ENCODE measurements at regions not wholly inside any gene's neighbourhood (a gene's known extent, or its start where the extent isn't known, plus 50 kb on each side); places are given as distances from the start of the nearest gene placed in this dataset.
"Not testable (repeated sequence)": the region's sequence is repeated elsewhere in the genome, so short reads cannot be mapped to it uniquely, and the experiment has no call there.

DNA sequence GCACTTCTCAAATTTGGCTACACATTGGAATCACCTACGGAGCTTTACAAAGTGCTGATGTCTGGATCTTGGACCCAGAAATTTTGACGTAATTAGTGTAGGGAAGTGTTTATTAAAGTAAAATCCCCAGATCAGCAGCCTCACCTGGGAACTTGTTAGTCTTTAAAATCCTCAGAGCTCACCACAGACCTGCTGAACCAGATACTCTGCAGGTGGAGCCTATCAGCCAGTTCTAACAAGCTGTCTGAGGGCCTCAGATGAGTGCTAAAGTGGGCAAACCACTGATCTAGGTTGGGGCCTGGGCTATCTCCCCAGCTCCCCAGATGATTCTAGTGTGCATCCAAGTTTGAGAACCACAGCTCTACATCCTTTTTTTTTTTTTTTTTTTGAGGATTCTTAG is 436.0 kb downstream of the ETS1 start:
- ChIA-PET CTCF (interaction anchor here (1.1 to 2.5 kb wide), 3 partner anchors 479 to 680 kb away, joined by 3 to 10 read pairs (median 3); no protein-coding TSS in a partner anchor), POLR2A (no interaction called here)
- ATAC-seq (no peak), FAIRE-seq (no peak), DNase-seq (ENCODE audit: low read depth in 1 of 2, low spot score in 1 of 2) (no peak)
- WGBS (ENCODE audit: missing lambda C conversion rate), result 32% methylated on average over 2 of the region's 2 CpGs
- Histone ChIP-seq H3K4me1 (no peaks in the 10 kb centered on the region), H3K4me3 (no peak overlapping the region), H3K27ac (no peak overlapping the region), H3K9me3 (no peaks in the 10 kb centered on the region), H3K4me2 (no peak overlapping the region)
- TF ChIP-seq EHMT2 (IDR thresholded peaks at IDR 0.05; ENCODE audit: low read depth) (no peak), KDM5A (IDR thresholded peaks at IDR 0.05) (no peak)

DNA sequence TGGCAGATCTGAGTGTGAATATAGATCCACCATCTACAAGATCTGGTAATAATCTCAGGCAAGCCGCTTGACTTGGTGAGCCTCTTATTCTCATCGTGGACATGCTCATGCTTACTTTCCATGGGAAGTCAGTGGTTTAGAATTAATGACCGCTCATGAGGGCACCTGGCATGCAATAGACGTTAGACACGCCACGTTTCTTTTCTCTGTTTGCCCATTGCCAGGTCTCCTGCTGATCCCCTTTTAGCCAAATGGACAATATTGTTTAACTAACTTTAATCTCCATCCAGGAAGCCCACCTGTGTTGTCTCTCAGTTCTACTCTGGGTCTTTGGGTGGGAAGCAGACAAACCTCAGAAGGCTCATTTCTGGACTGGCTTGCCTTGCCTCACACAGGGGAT is 439.1 kb downstream of the ETS1 start:
- H3K4me2 ChIP-seq, result no peak overlapping the region
- CTCF ChIA-PET, result interaction anchor here (0.9 kb wide), 1 partner anchor 10 kb away, joined by 3 read pairs; no protein-coding TSS in a partner anchor
- H3K4me3 ChIP-seq, result no peak overlapping the region
- H3K9me3 ChIP-seq, result no peaks in the 10 kb centered on the region
- no peak for DNase-seq (ENCODE audit: low read depth in 1 of 2, low spot score in 1 of 2)
- no peaks in the 10 kb centered on the region for H3K4me1 ChIP-seq
- TF ChIP-seq FOXS1 (CRISPR knock-in tag; IDR thresholded peaks at IDR 0.05) (no peak), HOXB5 (CRISPR knock-in tag; IDR thresholded peaks at IDR 0.05) (no peak), FOSL2 (IDR thresholded peaks at IDR 0.05) (no peak), FOSL2 (CRISPR knock-in tag; IDR thresholded peaks at IDR 0.05) (no peak), MAZ (IDR thresholded peaks at IDR 0.05; ENCODE audit: borderline replicate concordance, low read depth, low read length) (no peak), EP300 (IDR thresholded peaks at IDR 0.05) (no peak), RFX5 (IDR thresholded peaks at IDR 0.05) (no peak), FOSB (CRISPR knock-in tag; IDR thresholded peaks at IDR 0.05) (no peak)
- WGBS (ENCODE audit: missing lambda C conversion rate), result 84% methylated on average over 6 of the region's 6 CpGs
- POLR2A ChIA-PET, result no interaction called here
- no peak for ATAC-seq
- no peak overlapping the region for H3K27ac ChIP-seq
- no peak for FAIRE-seq

DNA sequence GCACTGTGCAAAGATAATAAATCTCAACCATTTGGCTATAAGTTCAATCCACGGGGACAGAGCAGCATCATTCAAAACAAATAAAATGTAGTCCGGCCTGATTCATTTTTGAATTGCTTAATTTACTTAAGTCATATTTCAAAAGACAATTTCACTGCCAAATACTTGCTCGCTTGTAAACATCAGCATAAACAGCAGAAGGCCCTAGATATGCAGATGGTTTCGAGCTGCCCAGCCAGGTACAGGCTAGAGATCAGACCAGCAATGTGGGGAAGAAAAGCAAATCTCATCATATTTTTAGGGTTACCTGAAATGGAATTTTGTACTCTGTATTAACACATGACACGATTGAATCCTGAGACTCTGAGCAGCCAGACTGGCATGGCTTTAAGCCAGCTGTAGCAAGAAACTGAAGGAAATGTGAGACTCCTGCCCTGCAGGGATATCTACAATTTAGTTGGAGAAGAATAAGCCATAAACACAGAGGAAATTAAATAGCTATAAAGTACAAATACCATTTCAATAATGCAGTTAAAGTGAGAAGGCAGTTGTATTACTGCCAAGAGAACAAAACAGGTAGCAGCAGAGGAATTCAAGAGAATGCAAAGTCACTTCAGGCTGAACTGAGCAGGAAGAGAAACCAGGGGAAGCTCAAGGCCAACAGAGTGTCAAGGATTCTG is 440.3 kb downstream of the ETS1 start:
- Histone ChIP-seq H3K9me3 (no peaks in the 10 kb centered on the region), H3K4me2 (no peak overlapping the region), H3K27ac (no peak overlapping the region), H3K4me1 (no peaks in the 10 kb centered on the region), H3K4me3 (no peak overlapping the region)
- DNase-seq (ENCODE audit: low read depth in 1 of 2, low spot score in 1 of 2) (no peak), FAIRE-seq (no peak), ATAC-seq (no peak)
- 21% methylated on average over 5 of the region's 5 CpGs for WGBS (ENCODE audit: missing lambda C conversion rate)
- TF ChIP-seq NFE2L2 (conservative IDR thresholded peaks at IDR 0.05; ENCODE audit: low read length) (no peak), RNF2 (IDR thresholded peaks at IDR 0.05; ENCODE audit: borderline replicate concordance, low read depth) (no peak), FOXS1 (CRISPR knock-in tag; IDR thresholded peaks at IDR 0.05) (no peak), CBX2 (IDR thresholded peaks at IDR 0.05; ENCODE audit: borderline replicate concordance, low read depth) (no peak), ZSCAN20 (CRISPR knock-in tag; IDR thresholded peaks at IDR 0.05) (no peak)
- ChIA-PET CTCF (interaction anchor here (0.8 to 1.0 kb wide), 3 partner anchors 10 to 684 kb away, joined by 3 to 5 read pairs (median 3); no protein-coding TSS in a partner anchor), POLR2A (no interaction called here)

DNA sequence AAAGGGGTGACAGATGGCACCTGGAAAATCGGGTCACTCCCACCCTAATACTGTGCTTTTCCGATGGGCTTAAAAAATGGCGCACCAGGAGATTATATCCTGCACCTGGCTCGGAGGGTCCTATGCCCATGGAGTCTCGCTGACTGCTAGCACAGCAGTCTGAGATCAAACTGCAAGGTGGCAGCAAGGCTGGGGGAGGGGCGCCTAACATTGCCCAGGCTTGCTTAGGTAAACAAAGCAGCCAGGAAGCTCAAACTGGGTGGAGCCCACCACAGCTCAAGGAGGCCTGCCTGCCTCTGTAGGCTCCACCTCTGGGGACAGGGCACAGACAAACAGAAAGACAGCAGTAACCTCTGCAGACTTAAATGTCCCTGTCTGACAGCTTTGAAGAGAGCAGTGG is 447.1 kb downstream of the ETS1 start:
- POLR2A ChIA-PET, ATAC-seq: not testable (repeated sequence)

DNA sequence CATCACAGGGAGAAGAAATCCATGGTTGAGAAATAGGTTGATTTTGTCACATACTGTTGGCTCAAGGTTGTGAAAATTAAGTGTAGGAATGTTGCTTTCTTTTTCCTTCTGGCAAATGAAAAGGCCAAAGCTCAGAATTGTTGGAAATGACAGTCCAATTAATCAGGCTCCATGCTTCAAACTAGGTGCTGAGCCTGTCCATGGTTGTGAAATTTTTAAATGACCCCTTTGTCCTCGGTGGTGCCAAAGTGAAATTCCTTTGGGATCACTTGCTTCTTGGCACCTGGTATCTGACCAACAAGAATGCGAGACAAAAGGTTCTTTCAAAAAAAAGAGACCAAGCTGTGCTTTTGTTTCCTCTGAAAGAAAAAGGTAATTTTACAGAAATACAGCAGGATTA is 451.9 kb downstream of the ETS1 start:
- TF ChIP-seq KDM1A (IDR thresholded peaks at IDR 0.05; ENCODE audit: low read depth) (no peak), NPAS2 (CRISPR knock-in tag; IDR thresholded peaks at IDR 0.05; ENCODE audit: borderline replicate concordance) (no peak), HEYL (CRISPR knock-in tag; IDR thresholded peaks at IDR 0.05) (no peak), NFE2L2 (conservative IDR thresholded peaks at IDR 0.05; ENCODE audit: low read length) (no peak), NR3C1 (IDR thresholded peaks at IDR 0.05) (no peak)
- TF ChIP-seq, protein P1, sequence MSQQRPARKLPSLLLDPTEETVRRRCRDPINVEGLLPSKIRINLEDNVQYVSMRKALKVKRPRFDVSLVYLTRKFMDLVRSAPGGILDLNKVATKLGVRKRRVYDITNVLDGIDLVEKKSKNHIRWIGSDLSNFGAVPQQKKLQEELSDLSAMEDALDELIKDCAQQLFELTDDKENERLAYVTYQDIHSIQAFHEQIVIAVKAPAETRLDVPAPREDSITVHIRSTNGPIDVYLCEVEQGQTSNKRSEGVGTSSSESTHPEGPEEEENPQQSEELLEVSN (IDR thresholded peaks at IDR 0.05; ENCODE audit: borderline replicate concordance, low read depth), result no peak
- TF ChIP-seq, protein P2, sequence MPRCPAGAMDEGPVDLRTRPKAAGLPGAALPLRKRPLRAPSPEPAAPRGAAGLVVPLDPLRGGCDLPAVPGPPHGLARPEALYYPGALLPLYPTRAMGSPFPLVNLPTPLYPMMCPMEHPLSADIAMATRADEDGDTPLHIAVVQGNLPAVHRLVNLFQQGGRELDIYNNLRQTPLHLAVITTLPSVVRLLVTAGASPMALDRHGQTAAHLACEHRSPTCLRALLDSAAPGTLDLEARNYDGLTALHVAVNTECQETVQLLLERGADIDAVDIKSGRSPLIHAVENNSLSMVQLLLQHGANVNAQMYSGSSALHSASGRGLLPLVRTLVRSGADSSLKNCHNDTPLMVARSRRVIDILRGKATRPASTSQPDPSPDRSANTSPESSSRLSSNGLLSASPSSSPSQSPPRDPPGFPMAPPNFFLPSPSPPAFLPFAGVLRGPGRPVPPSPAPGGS (IDR thresholded peaks at IDR 0.05), result no peak
- WGBS (ENCODE audit: missing lambda C conversion rate), result 5% methylated on average over 2 of the region's 2 CpGs
- Histone ChIP-seq H3K4me1 (no peaks in the 10 kb centered on the region), H3K4me2 (no peak overlapping the region), H3K4me3 (no peak overlapping the region), H3K9me3 (no peaks in the 10 kb centered on the region), H3K27ac (no peak overlapping the region)
- FAIRE-seq, result no peak
- POLR2A ChIA-PET, result no interaction called here
- no peak for DNase-seq (ENCODE audit: low read depth in 1 of 2, low spot score in 1 of 2)
- CTCF ChIA-PET, result interaction anchor here (2.7 kb wide), 1 partner anchor 22 kb away, joined by 9 read pairs; no protein-coding TSS in a partner anchor
- no peak for ATAC-seq

More for the DNA sequence above, 447.1 kb downstream of the ETS1 start:
- H3K4me3 ChIP-seq; DNase-seq (ENCODE audit: low read depth in 1 of 2, low spot score in 1 of 2); CTCF ChIA-PET; H3K4me2 ChIP-seq; H3K4me1 ChIP-seq; FAIRE-seq; H3K27ac ChIP-seq; H3K9me3 ChIP-seq: not testable (repeated sequence)
- WGBS (ENCODE audit: missing lambda C conversion rate), result no CpG with 5 or more reads among the region's 6 CpGs
